Fibroblast of peridontal ligament (primary cell): ENCODE measurements at regions not wholly inside any gene's neighbourhood (a gene's known extent, or its start where the extent isn't known, plus 50 kb on each side); places are given as distances from the start of the nearest gene placed in this dataset.

ENCODE experiments used
- DNase-seq: peaks from one replicate; pipeline ENCODE4 v3.0.0-alpha.2; 2010; ENCODE audit errors: extremely low read depth

DNA sequence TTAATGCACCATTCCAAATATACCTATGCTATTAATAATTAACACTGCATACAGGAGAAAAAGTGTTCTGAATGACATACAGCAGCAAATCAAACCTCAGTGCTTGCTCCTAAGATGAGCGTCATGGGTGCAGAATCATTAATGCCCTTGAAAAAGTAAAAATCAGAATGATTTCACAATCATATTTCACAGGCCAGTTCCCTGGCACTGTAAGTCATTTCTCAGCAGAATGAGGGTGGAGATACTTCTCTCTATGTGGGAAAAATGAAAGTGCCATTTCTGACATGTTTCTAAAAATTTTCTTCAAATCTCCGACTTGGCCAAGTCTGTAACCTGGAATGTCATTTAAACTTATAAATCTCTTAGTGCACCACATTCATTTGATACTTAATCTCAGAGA is 549.8 kb upstream of the AGTR1 start:
- DNase-seq, result peak; percentile 28

DNA sequence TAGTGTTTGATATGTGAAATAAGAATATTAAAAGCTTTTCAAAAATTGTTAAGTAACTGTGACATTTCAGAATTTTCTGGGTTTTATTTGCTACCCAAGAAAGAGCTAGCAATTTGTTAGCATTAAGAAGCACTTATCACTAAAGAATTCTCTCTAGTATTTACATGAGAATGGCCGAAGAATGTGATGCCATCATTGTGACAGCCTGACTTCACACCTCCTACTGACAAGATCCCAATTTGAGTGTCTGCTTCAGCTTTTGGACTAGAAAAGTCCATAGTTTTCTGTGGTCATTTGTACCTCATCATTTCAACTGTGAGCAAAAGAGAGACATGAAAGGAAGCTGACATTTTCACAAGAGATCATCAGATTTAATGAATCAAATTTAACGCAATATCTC is 548.1 kb upstream of the AGTR1 start:
- DNase-seq, result no peak

DNA sequence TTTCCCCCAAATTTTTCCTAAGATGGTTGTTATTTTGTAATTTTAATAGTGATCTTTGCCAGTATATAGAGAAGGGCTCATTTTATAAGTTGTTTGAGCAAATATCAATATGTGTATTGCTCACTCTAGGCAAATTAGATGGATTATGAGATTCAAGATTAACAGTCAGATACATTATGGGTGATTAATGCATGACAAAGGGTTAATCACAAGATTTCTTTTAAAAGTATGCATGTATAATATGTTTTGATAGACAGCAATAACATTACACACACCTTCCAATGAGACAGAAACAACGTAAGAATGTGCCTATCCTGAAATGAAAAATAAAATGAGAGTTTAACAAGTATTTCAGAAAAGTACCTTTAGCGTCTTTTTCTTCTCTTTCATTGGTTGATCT is 547.6 kb upstream of the AGTR1 start:
- no peak for DNase-seq

DNA sequence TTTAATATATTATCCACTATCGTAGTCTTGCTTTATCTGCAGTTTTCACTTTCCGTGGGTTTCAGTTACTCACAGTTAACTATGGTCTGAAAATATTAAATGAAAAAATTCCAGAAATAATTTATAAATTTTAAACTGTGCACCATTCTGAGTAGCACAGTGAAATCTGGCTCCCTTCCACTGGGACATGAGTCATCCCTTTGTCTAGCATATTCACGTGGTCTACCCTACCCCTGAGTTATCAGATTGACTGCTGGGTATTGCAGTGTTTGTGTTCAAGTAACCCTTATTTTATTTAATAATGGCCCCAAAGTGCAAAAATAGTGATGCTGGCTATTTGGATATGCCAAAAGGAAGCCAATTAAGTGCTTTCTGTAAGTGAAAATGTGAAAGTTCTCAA is 539.5 kb upstream of the AGTR1 start:
- peak; percentile 57 for DNase-seq

DNA sequence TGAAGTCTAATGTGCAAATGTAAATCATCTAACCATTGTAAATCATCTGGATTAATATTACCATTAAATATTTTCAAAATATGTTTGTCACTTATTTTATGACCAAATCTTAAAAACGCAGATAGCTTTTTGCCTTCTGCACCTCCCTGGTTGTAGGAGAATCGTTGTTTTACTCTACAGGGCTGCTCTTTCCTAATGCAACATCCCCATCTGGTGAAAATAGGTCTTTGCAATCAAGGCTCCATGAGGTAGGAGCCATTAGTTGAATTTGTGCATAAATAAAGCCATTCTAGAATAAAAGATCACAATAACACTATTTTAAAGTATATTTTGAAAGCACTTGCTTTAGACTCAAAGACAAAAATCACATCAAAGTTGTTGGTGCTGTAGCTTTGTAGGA is 535.6 kb upstream of the AGTR1 start:
- DNase-seq, result peak; percentile 21

DNA sequence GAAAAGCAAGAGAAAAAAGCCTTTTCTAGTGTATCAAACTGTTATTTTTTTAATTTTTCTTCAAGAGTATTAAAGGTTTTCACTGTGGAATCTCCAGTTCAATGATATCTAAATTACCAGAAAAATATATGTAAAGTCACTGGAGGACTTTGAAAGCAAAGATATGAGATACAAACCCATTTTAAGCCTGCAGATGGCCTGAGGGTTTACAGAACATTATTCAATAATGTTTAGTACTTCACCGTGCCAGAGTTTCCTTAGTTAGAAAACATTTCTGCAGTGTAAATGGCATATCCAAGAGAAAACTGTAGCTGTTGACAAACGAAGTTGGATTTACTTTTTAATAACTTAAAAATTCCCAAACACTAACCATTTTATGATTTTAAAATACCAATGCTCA is 529.4 kb upstream of the AGTR1 start:
- DNase-seq, result no peak

DNA sequence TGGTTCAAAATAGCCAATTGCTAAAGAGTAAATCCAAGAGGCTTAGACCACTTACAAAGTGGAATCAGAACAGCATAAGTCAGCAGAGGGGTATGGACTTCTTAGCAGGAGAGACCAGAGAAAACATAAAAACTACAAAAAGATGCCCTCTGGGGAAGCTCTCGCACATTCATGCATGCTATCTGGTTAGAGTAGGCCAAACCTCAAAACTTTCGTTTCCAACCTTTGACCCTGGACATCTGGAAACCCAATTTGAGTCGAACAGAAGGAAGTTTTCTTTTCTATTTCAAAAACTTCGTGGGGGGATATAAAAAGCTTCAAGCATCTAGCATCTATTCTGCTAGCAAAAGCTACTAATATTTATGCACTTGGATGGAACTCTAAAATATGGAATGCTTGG is 523.9 kb upstream of the AGTR1 start:
- DNase-seq, result peak; percentile 85

DNA sequence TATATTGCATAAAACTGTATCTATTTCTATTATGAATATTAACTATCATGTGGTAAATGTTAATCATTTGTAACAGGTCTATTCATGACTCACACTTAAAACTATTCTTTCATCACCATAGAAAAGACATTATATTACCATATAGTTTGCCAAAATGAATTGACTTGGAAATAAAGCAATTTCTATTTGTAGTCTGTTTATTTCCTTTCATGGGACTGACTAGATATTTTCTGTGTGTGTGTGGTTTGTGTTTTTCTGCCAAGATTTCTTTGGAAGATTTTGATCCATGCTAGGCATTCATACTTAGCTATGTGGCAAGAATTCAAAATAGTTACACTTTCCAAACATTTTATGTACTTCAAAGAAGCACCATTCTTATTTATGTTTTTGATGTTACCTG is 522.5 kb upstream of the AGTR1 start:
- peak; percentile 87 for DNase-seq

DNA sequence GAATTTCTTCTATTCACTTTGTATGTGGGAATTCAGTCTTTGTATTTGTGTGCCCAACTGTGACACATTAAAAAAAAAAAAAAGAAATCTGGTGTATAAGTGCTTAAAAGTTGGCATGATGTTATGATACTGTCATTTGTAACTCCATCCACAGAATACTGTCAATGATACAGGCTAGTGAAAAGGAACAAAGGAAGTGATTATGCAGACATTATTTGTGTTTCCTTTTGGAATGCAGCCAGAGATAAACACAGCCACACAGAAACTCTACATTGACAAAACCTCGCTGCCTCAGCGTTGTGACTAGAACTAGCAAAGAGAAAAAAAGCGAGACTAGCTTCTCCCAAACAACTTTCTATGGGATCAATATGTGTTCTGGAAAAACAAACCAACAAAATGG is 519.2 kb upstream of the AGTR1 start:
- DNase-seq, result no peak

DNA sequence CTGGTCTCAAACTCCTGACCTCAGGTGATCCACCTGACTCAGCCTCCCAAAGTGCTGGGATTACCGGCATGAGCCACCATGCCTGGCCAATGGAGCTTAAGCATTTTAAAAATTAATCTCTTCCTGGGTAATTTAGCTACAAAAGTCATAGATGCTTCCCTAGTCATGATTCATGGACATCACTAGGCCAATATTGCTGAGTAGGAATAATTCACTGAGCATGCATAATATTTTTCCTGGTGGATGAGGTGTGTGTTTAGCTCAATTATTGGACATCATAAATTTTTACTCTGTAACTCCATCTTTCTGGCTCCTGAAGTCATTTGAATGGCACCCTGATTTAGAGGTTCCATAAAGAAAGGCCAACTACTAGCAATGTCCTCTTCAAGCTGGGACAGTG is 512.9 kb upstream of the AGTR1 start:
- DNase-seq, result no peak

DNA sequence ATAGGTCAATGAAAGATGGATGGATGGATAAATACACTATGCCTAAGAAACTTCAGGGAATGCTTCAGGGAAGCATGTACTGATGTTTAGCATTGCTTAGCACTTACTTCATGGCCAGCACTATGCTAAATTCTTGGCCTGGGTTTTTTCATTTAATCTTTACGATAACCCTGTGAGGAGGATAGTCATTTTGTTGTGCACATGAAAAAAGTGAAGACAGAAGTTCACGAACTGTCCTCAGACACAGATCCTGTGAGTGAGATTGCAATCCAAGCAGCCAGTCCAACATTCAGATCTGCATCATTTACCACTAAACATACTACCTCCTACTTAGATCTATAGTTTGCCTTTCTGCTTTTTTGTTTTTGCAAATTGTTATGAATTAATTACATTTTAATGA is 510.8 kb upstream of the AGTR1 start:
- no peak for DNase-seq

DNA sequence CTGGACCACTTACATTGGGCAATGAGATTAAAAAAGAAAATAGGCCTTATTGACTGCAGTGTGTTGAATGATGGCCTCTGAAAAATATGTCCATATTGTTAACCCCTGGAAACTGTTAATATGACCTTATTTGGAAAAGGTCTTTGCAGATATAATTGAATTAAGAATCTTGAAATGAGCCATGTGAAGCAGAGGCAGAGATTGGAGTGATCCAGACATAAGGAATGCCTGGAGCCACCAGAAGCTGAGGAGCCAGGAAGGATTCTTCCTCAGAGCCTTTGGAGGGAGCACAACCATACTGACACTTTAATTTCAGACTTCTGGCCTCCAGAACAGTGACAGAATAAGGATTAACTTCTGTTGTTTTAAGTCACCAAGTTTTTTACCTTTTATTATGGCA is 510.4 kb upstream of the AGTR1 start:
- no peak for DNase-seq

DNA sequence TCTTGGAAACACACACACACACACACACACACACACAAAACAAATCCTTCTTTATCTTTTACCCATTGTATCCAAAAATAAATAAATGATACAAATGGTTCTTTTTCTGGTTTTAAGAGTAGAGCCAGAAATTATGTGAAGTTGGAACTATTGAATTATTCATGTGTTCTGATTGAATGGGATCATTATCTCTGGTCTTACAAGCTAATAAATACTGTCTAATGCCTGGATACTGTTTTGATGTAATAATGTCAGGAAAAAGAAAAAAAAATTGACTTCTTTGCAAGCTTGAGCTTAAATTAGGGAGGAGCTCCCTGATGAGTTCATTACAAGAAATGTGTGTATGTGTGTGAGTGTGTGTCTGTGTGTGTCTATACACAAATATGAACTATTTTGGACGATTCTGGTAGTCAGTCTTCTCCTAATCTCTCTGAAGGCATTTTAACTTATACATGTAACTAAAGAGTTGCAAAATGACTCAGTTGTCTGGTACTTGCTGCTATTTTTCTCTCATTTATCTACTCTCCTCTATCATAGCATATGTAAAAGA is 507.2 kb upstream of the AGTR1 start:
- no peak for DNase-seq

DNA sequence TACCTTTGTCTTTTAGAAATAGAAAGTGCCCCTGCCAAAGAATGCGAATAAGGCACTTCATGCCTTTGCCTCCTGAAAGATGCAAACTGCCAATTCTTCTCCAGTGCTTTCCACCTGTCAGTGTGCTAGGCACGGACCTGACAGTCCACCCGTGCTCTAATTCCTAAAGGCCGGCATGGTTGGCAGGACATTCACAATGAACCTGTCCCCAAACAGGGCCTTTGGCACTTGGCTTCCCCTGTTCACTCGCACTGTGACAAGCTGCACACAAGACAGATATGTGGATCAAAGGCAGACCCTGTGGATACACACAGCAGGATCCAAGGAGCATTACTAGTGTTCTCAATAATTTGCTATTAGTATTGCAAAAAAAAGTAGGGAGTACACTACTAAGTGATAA is 505.7 kb upstream of the AGTR1 start:
- DNase-seq, result no peak

DNA sequence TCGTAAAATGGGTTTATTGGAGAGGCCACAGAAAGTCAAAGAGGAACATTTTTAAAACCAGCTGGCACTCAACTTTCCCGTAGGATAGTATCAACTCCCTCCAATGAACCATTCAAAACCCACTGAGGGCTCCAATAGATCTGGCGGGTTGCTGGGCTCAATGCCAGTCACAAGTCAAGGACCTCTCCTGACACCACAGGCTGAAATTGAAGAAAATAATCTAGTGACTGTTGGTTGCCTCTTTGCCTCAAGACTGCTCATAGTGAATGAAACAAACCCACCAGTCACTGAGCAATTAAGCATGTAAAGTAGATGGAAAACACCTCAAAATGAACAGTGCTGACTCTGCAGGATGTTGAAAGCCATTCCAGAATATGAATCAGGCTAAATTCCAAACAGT is 500.6 kb upstream of the AGTR1 start:
- DNase-seq, result no peak

DNA sequence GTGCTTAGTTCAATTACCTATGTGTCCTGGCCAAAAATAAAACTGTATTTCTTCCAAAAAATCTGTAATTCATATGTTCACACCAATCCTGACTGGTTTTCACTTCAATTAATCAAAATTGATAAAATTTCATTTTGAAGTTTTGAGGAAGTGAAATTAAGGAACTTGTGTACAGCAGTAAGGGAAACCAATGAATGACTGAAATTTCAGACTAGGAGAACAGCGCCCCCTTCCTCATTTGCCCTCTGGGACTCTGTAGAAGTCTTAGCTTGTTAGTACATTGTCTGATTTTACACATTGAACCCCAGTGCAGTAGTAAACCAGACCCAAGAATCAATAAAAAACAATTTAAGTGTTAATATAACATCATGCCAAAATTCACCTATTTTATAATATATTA is 495.3 kb upstream of the AGTR1 start:
- no peak for DNase-seq

DNA sequence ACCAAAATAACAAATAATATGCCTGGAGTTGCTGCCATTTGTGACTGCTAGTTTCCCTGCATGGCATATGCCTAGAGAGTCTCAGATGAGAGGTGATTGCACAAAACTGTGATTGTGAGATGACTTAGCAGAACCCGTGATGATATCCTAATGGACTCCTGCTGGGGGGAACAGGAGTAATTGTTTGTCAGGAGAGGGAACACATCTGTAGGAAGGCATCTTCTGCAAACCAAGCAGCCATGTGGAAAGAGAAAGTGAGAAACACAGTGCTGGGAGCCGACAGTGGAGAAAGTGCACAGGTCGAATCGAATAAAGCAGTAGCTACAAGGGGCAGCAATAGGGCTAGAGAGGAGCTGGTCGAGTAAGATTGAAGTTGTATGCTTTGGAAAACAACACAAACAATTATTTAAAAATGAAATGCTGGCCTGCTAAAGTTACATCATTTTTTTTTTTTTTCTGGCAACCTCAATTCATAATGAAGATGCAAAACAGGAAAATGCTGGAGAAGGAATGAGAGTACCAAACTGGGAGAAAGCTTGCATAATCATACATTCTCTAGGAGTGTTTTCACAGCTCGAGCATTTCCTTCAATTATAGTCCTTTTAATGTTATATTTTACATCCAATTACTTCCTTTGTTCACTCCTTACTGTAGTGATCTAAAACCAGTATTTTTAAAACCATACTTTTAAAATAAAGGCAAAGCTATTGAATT is 494.2 kb upstream of the AGTR1 start:
- DNase-seq, result peak; percentile 35

DNA sequence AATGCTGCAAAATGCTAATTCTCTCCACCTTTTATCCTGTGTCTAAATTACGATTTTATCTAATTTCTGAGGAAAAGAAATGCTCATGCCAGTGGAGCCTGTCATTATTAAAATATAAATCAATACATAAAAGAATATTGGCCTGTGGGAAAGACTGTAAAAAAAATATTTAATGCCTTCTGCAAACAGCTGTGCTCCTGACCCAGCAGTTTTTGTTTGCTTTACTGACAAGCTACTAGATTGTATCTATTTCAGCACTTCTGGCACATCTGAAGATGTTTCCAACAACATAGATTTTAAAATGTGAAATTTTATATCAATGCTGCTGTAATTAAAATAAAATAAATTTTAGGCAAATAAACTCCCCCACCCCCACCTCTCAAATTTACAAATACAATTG is 493.6 kb upstream of the AGTR1 start:
- DNase-seq, result no peak

DNA sequence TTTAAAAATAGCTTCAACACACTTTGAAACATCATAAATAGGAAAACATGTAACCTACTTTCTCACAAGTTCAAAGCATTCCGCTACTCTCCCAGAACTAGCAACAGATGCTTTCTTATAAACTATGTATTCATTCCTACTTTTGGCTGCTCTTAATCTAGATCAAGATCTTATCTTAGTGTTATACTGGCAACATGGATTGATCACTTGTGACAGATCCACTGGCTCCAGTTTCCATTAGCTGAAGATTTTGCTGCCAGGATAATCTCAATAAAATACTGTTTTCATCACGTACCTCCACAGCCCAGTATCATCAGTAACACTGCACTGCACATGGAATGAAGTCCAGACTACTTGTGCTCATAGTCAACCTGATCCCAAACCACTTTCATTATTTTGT is 491.7 kb upstream of the AGTR1 start:
- DNase-seq, result no peak

DNA sequence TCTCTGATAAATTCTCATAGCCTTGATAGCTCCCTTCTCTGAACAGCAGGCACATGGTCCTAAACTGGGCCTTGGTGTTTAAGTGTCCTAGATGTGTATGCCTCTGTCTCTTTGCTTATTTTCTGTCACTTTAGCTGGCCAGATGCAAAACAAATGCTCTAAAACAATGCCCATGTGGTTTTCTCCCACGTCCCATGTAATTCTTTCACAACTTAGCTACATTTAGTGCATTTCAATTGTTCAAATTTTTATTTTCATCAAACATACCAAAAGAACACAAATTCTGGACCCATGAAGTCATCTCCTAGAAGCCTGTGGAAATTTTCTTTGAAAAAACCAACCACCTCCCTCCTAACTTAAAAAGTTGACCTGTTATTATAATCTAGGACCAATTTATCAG is 491.3 kb upstream of the AGTR1 start:
- no peak for DNase-seq

DNA sequence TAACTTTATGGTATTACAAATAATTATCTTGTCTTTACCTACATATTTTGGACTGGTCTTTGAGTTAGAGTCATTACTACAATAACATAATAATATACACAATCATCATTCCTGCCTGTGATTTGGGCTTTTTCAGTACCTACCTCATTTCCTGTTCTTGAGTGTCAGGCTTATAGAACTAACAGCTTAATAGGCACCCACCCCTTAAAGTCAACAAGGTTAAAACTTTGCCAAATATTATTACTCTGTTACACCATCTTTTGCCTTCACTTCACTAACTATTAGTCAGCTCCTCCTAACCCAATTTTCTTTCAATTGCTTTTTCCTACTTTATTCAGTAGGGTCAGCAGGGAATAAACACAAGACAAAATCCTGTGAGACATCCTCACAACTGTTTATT is 488.7 kb upstream of the AGTR1 start:
- no peak for DNase-seq

DNA sequence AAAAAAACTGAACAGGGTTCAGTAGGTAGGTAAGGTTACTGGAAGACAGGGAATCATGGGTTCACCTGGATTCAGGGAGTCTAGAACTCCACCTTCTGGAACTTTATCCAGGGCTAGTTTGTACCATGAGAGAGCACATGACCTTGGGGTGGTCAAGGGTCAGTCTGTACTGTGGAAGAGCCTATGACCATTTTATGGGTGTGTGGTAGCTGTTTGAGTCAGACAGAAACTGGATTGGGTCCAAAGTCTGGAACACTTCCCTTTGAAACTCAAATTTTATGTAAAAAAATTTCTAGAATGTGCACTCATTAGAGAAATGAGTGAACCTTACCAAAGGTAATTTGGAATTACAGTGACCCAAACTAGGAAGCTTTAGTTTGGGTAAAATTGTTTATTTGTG is 486.0 kb upstream of the AGTR1 start:
- DNase-seq, result no peak

DNA sequence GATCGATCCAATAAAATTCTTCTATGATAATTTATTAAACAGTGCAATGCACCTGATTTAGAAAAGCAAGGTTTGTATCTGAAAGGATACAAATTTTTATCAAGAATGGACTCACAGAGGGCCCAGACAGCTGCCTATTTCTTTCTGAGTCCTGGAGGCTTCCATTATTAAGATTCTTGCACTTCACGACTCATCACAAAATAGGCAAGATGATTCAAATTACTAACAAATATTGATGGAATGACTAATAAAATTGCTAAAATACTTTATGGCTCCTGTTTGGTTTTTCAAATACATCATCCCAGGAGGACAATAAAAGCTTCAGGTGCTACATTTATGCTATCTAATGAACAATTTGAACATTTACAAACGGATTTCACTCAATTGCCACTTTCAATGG is 483.0 kb upstream of the AGTR1 start:
- DNase-seq, result no peak

DNA sequence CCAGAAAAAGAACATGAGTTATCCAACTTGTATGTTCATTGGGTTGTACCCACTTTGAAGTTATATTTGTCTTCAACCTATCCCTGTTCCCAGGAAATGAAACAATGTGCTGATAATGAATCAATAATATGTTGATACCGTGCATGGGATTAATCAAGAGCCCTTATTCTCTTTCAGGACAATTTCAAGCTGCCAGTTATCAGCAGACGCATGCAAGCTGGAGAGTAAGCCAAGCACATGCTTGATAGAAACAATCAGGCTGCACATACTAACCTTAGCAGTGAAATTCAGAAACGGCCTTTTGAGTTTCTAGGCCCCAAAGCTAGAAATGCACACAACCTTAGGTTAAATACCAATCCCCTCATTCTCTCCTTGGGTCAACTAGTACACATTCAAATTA is 480.4 kb upstream of the AGTR1 start:
- DNase-seq, result no peak
